CD14-positive monocyte (primary cell): ENCODE measurements at regions not wholly inside any gene's neighbourhood (a gene's known extent, or its start where the extent isn't known, plus 50 kb on each side); places are given as distances from the start of the nearest gene placed in this dataset.

Experiments
- DNase-seq, 3 donors: peaks; one replicate each; pipeline ENCODE4 v3.0.0-alpha.2; 2011 to 2022
- H2AFZ ChIP-seq: 2 replicates; pipeline ENCODE4 v1.6.0; 2012; ENCODE audit warnings: mild to moderate bottlenecking, low read depth, low read length, inconsistent platforms; ENCODE audit not compliant: insufficient read depth, poor library complexity, severe bottlenecking
- H3K27ac ChIP-seq, 2 donors: 1 replicate in 1 of 2; 2 replicates in 1 of 2; pipeline ENCODE4 v1.5.1; 2012 to 2013; ENCODE audit warnings: low read length in 2 of 2, control low read depth in 1 of 2, inconsistent platforms in 1 of 2, low read depth in 1 of 2, mild to moderate bottlenecking in 1 of 2
- H3K27me3 ChIP-seq, 2 donors: one replicate each; pipeline versions ENCODE4 v1.6.0 to v1.6.1; 2011 to 2013; ENCODE audit warnings: low read length in 2 of 2; ENCODE audit not compliant: control insufficient read depth in 2 of 2, insufficient read depth in 2 of 2
- H3K36me3 ChIP-seq, 2 donors: replicated peaks in 1 of 2; 1 replicate in 1 of 2; 2 replicates in 1 of 2; pipeline versions ENCODE4 v1.5.1 to v1.6.1; 2012 to 2013; ENCODE audit warnings: low read length in 2 of 2, control low read depth in 1 of 2, inconsistent platforms in 1 of 2, mild to moderate bottlenecking in 1 of 2; ENCODE audit not compliant: insufficient read depth in 2 of 2, control insufficient read depth in 1 of 2
- H3K4me1 ChIP-seq, 2 donors: 1 replicate in 1 of 2; 2 replicates in 1 of 2; pipeline versions ENCODE4 v1.5.1 to v1.6.1; 2012 to 2013; ENCODE audit warnings: low read length in 2 of 2, control low read depth in 1 of 2, inconsistent platforms in 1 of 2, mild to moderate bottlenecking in 1 of 2, moderate library complexity in 1 of 2; ENCODE audit not compliant: insufficient read depth in 2 of 2, control insufficient read depth in 1 of 2
- H3K4me2 ChIP-seq: replicated peaks from 2 replicates; pipeline ENCODE3; 2012; ENCODE audit warnings: low read length, moderate library complexity, mild to moderate bottlenecking; ENCODE audit not compliant: poor library complexity, severe bottlenecking; ENCODE audit errors: extremely low read depth
- H3K4me3 ChIP-seq, 3 experiments: fragments of 200-600 bp in 1 of 3; sonication (generic) in 1 of 3; replicated peaks in 1 of 3; 1 replicate in 2 of 3; 2 replicates in 1 of 3; pipeline ENCODE4 v1.5.1; 2011 to 2013; ENCODE audit warnings: low read length in 3 of 3, mild to moderate bottlenecking in 3 of 3, control low read depth in 2 of 3, low read depth in 2 of 3, inconsistent platforms in 1 of 3, moderate library complexity in 1 of 3
- H3K79me2 ChIP-seq: 2 replicates; pipeline ENCODE4 v1.6.0; 2012; ENCODE audit warnings: mild to moderate bottlenecking, control low read depth, inconsistent platforms, low read length, moderate library complexity; ENCODE audit not compliant: insufficient read depth
- H3K9ac ChIP-seq: 2 replicates; pipeline ENCODE4 v1.6.0; 2017; ENCODE audit warnings: low read length, mild to moderate bottlenecking; ENCODE audit not compliant: insufficient read depth, poor library complexity, severe bottlenecking
- H3K9me3 ChIP-seq, 2 donors: replicated peaks in 1 of 2; 1 replicate in 1 of 2; 2 replicates in 1 of 2; pipeline versions ENCODE4 v1.5.1 to v1.6.1; 2012 to 2013; ENCODE audit warnings: low read length in 2 of 2, control low read depth in 1 of 2; ENCODE audit not compliant: control insufficient read depth in 1 of 2, insufficient read depth in 1 of 2
- H4K20me1 ChIP-seq: 2 replicates; pipeline ENCODE4 v1.6.0; 2012; ENCODE audit warnings: mild to moderate bottlenecking, low read length, control low read depth, moderate library complexity; ENCODE audit not compliant: insufficient read depth
- H3K27ac Mint-ChIP-seq, 7 donors: one replicate each; pipeline ENCODE4 v1.8.0; 2020; ENCODE audit warnings: mild to moderate bottlenecking in 7 of 7, mixed read lengths in 7 of 7, moderate library complexity in 6 of 7, inconsistent platforms in 2 of 7
- H3K27me3 Mint-ChIP-seq, 3 donors: one replicate each; pipeline ENCODE4 v1.8.0; 2021 to 2022; ENCODE audit warnings: low read depth in 3 of 3, mild to moderate bottlenecking in 3 of 3, mixed read lengths in 3 of 3, moderate library complexity in 3 of 3, inconsistent platforms in 1 of 3
- H3K36me3 Mint-ChIP-seq, 2 donors: one replicate each; pipeline ENCODE4 v1.8.0; 2020; ENCODE audit warnings: mixed read lengths in 2 of 2, inconsistent platforms in 1 of 2, mild to moderate bottlenecking in 1 of 2
- H3K4me1 Mint-ChIP-seq: one replicate; pipeline ENCODE4 v1.8.0; 2020; ENCODE audit warnings: mild to moderate bottlenecking, mixed read lengths
- H3K4me3 Mint-ChIP-seq, 2 donors: one replicate each; pipeline ENCODE4 v1.8.0; 2020; ENCODE audit warnings: mild to moderate bottlenecking in 2 of 2, mixed read lengths in 2 of 2, moderate library complexity in 1 of 2
- H3K9me3 Mint-ChIP-seq, 7 donors: one replicate each; pipeline ENCODE4 v1.8.0; 2020 to 2022; ENCODE audit warnings: mixed read lengths in 7 of 7, mild to moderate bottlenecking in 6 of 7, moderate library complexity in 6 of 7, inconsistent platforms in 2 of 7
- CTCF ChIP-seq: fragments of 200-600 bp; IDR thresholded peaks from one replicate; pipeline ENCODE4 v1.8.0; 2022; ENCODE audit warnings: antibody characterized with exemption, mild to moderate bottlenecking
- WGBS: methylation state at CpG from one replicate; pipeline ENCODE4 v1.1.5; 2013; ENCODE audit warnings: missing lambda C conversion rate; ENCODE audit not compliant: insufficient coverage; 5-methylcytosine and 5-hydroxymethylcytosine counted together
- intact Hi-C, 2 donors: fragments of 100-400 bp; cut with micrococcal nuclease; formaldehyde crosslinking; loops; one replicate each; pipeline versions ENCODE4 v1.15.0 to v1.15.1; 2023

GRCh38 chr7:118918556-118918955, 694.1 kb downstream of the ANKRD7 start:
- TF ChIP-seq CTCF = no peak
- Histone ChIP-seq H3K4me2 (no peak overlapping the region), H3K4me3 (no peak overlapping the region), H3K9ac (no peak overlapping the region), H3K79me2 (no peaks in the 10 kb centered on the region), H2AFZ (no peak overlapping the region), H3K4me1 (no peaks in the 10 kb centered on the region), H3K9me3 (no peaks in the 10 kb centered on the region), H3K27me3 (no peaks in the 10 kb centered on the region), H3K36me3 (no peaks in the 10 kb centered on the region), H3K27ac (no peak overlapping the region), H4K20me1 (no peaks in the 10 kb centered on the region)
- Mint-ChIP-seq H3K4me1 (no peaks in the 10 kb centered on the region), H3K9me3 (no peaks in the 10 kb centered on the region), H3K36me3 (no peaks in the 10 kb centered on the region), H3K27me3 (no peaks in the 10 kb centered on the region), H3K4me3 (no peak overlapping the region), H3K27ac (no peak overlapping the region)
- WGBS = no CpG with 5 or more reads among the region's 2 CpGs
- intact Hi-C loops = no loop called here
- DNase-seq = no peak

GRCh38 chr7:118938845-118939244, 714.3 kb downstream of the ANKRD7 start:
- intact Hi-C loops = no loop called here
- H4K20me1 ChIP-seq = no peaks in the 10 kb centered on the region
- no peak overlapping the region for H2AFZ ChIP-seq
- H3K79me2 ChIP-seq = no peaks in the 10 kb centered on the region
- H3K4me3 ChIP-seq = no peak overlapping the region
- no peak overlapping the region for H3K4me3 Mint-ChIP-seq
- DNase-seq = no peak
- H3K27ac ChIP-seq = no peak overlapping the region
- no CpG with 5 or more reads among the region's 1 CpG for WGBS
- no peaks in the 10 kb centered on the region for H3K36me3 Mint-ChIP-seq
- H3K4me2 ChIP-seq = no peak overlapping the region
- no peak overlapping the region for H3K27ac Mint-ChIP-seq
- peaks cover 0 to 1% (median 0%) of the 10 kb centered on the region in 3 donors for H3K27me3 Mint-ChIP-seq
- H3K9me3 ChIP-seq = no peaks in the 10 kb centered on the region
- no peaks in the 10 kb centered on the region for H3K4me1 ChIP-seq
- no peak overlapping the region for H3K9ac ChIP-seq
- no peaks in the 10 kb centered on the region for H3K36me3 ChIP-seq
- H3K27me3 ChIP-seq = no peaks in the 10 kb centered on the region
- no peaks in the 10 kb centered on the region for H3K4me1 Mint-ChIP-seq
- no peak for TF ChIP-seq CTCF
- H3K9me3 Mint-ChIP-seq = no peaks in the 10 kb centered on the region
